H9 (cell line): ENCODE measurements at regions not wholly inside any gene's neighbourhood (a gene's known extent, or its start where the extent isn't known, plus 50 kb on each side); places are given as distances from the start of the nearest gene placed in this dataset.

Experiments used
- DNase-seq: peaks from one replicate; pipeline ENCODE4 v3.0.0-alpha.2; 2017
- H2AFZ ChIP-seq: one replicate; pipeline ENCODE4 v1.6.1; 2013; ENCODE audit warnings: mild to moderate bottlenecking, low read length, control low read depth, moderate library complexity
- H2AK5ac ChIP-seq: 2 replicates; pipeline ENCODE4 v1.6.1; 2013; ENCODE audit warnings: low read length, control low read depth, mixed read lengths; ENCODE audit not compliant: insufficient read length
- H2BK120ac ChIP-seq: one replicate; pipeline ENCODE4 v1.6.1; 2013; ENCODE audit warnings: low read depth, mild to moderate bottlenecking, low read length, control low read depth, inconsistent platforms; ENCODE audit not compliant: poor library complexity, severe bottlenecking
- H2BK12ac ChIP-seq: 2 replicates; pipeline ENCODE4 v1.6.1; 2013; ENCODE audit warnings: low read length, control low read depth, mixed read lengths, low read depth; ENCODE audit not compliant: insufficient read length
- H2BK15ac ChIP-seq: 2 replicates; pipeline ENCODE4 v1.6.1; 2013; ENCODE audit warnings: low read depth, low read length, control low read depth
- H2BK20ac ChIP-seq: one replicate; pipeline ENCODE4 v1.6.1; 2013; ENCODE audit warnings: low read depth, mild to moderate bottlenecking, low read length, control low read depth, inconsistent platforms; ENCODE audit not compliant: poor library complexity, severe bottlenecking
- H2BK5ac ChIP-seq: 2 replicates; pipeline ENCODE4 v1.6.1; 2013; ENCODE audit warnings: low read length, control low read depth, mixed read lengths; ENCODE audit not compliant: insufficient read length
- H3K14ac ChIP-seq: 2 replicates; pipeline ENCODE4 v1.6.1; 2013; ENCODE audit warnings: low read length, control low read depth; ENCODE audit not compliant: insufficient read depth
- H3K18ac ChIP-seq: 2 replicates; pipeline ENCODE4 v1.6.1; 2013; ENCODE audit warnings: low read depth, mild to moderate bottlenecking, mixed read lengths, low read length, control low read depth; ENCODE audit not compliant: insufficient read length
- H3K23ac ChIP-seq: 2 replicates; pipeline ENCODE4 v1.6.1; 2013; ENCODE audit warnings: low read length, control low read depth, mixed read lengths, low read depth; ENCODE audit not compliant: insufficient read length
- H3K23me2 ChIP-seq: 2 replicates; pipeline ENCODE4 v1.6.1; 2013; ENCODE audit warnings: low read depth, mild to moderate bottlenecking, mixed read lengths, low read length, control low read depth; ENCODE audit not compliant: insufficient read length, poor library complexity, severe bottlenecking
- H3K27ac ChIP-seq: 2 replicates; pipeline ENCODE4 v1.5.1; 2013; ENCODE audit warnings: low read length, control low read depth, mixed read lengths, low read depth; ENCODE audit not compliant: insufficient read length
- H3K27me3 ChIP-seq: 2 replicates; pipeline ENCODE4 v1.6.1; 2013; ENCODE audit warnings: low read length, control low read depth, inconsistent platforms; ENCODE audit not compliant: insufficient read depth
- H3K4ac ChIP-seq: 2 replicates; pipeline ENCODE4 v1.6.1; 2013; ENCODE audit warnings: low read depth, mild to moderate bottlenecking, control low read depth, inconsistent platforms, low read length, moderate library complexity
- H3K4me1 ChIP-seq: 2 replicates; pipeline ENCODE4 v1.6.1; 2013; ENCODE audit warnings: low read length, control low read depth, inconsistent platforms; ENCODE audit not compliant: insufficient read depth
- H3K4me2 ChIP-seq: 2 replicates; pipeline ENCODE4 v1.6.1; 2013; ENCODE audit warnings: low read length, control low read depth, mixed read lengths; ENCODE audit not compliant: insufficient read length, insufficient read depth
- H3K56ac ChIP-seq: 2 replicates; pipeline ENCODE4 v1.6.1; 2013; ENCODE audit warnings: low read depth, mild to moderate bottlenecking, mixed read lengths, low read length, control low read depth; ENCODE audit not compliant: insufficient read length
- H3K79me1 ChIP-seq: 2 replicates; pipeline ENCODE4 v1.6.1; 2013; ENCODE audit warnings: low read depth, mild to moderate bottlenecking, moderate library complexity, low read length, control low read depth, inconsistent platforms; ENCODE audit not compliant: insufficient read depth, poor library complexity, severe bottlenecking
- H3K79me2 ChIP-seq: 2 replicates; pipeline ENCODE4 v1.6.1; 2013; ENCODE audit warnings: low read length, control low read depth, inconsistent platforms; ENCODE audit not compliant: insufficient read depth
- H3K9ac ChIP-seq: 2 replicates; pipeline ENCODE4 v1.6.1; 2013; ENCODE audit warnings: low read length, control low read depth, mixed read lengths; ENCODE audit not compliant: insufficient read length; ENCODE audit errors: extremely low read depth
- H3K9me3 ChIP-seq: one replicate; pipeline ENCODE4 v1.6.1; 2013; ENCODE audit warnings: low read depth, low read length, inconsistent platforms; ENCODE audit not compliant: control insufficient read depth
- H3T11ph ChIP-seq: one replicate; pipeline ENCODE4 v1.6.1; 2013; ENCODE audit warnings: mild to moderate bottlenecking, low read length, control low read depth, inconsistent platforms
- H4K20me1 ChIP-seq: one replicate; pipeline ENCODE4 v1.6.1; 2013; ENCODE audit not compliant: control insufficient read depth, insufficient read length, insufficient read depth
- H4K5ac ChIP-seq: 2 replicates; pipeline ENCODE4 v1.6.1; 2013; ENCODE audit warnings: low read depth, mild to moderate bottlenecking, mixed read lengths, low read length, control low read depth; ENCODE audit not compliant: insufficient read length
- H4K8ac ChIP-seq: replicated peaks from 2 replicates; pipeline ENCODE4 v1.6.1; 2013; ENCODE audit warnings: low read length, control low read depth, mixed read lengths, low read depth; ENCODE audit not compliant: insufficient read length
- H4K91ac ChIP-seq: 2 replicates; pipeline ENCODE4 v1.6.1; 2013; ENCODE audit warnings: low read depth, mild to moderate bottlenecking, moderate library complexity, mixed read lengths, low read length, control low read depth; ENCODE audit not compliant: insufficient read length
- H3K27ac Mint-ChIP-seq, 3 experiments: 2 replicates in 2 of 3; 3 replicates in 1 of 3; pipeline ENCODE4 v1.8.0; 2020 to 2021; ENCODE audit warnings: mixed read lengths in 3 of 3, mild to moderate bottlenecking in 1 of 3, moderate library complexity in 1 of 3
- H3K27me3 Mint-ChIP-seq: 2 replicates; pipeline ENCODE4 v1.8.0; 2021; ENCODE audit warnings: low read depth, mild to moderate bottlenecking, moderate library complexity, mixed read lengths
- H3K36me3 Mint-ChIP-seq, 3 experiments: 2 replicates in 2 of 3; 3 replicates in 1 of 3; pipeline ENCODE4 v1.8.0; 2020 to 2021; ENCODE audit warnings: low read depth in 3 of 3, mixed read lengths in 3 of 3; ENCODE audit not compliant: insufficient read depth in 1 of 3
- H3K4me1 Mint-ChIP-seq, 2 experiments: 2 replicates each; pipeline ENCODE4 v1.8.0; 2020; ENCODE audit warnings: mixed read lengths in 2 of 2
- H3K4me3 Mint-ChIP-seq, 2 experiments: 2 replicates in 1 of 2; 3 replicates in 1 of 2; pipeline ENCODE4 v1.8.0; 2020 to 2021; ENCODE audit warnings: mild to moderate bottlenecking in 2 of 2, mixed read lengths in 2 of 2, moderate library complexity in 1 of 2
- H3K9me3 Mint-ChIP-seq, 2 experiments: 2 replicates in 1 of 2; 3 replicates in 1 of 2; pipeline ENCODE4 v1.8.0; 2020; ENCODE audit warnings: mild to moderate bottlenecking in 2 of 2, mixed read lengths in 2 of 2, moderate library complexity in 1 of 2
- CTCF ChIP-seq: fragments of 200-600 bp; sonication (generic); conservative IDR thresholded peaks from 3 replicates; pipeline ENCODE4 v1.8.0; 2021; ENCODE audit warnings: antibody characterized with exemption, mild to moderate bottlenecking
- WGBS: extraction: QIAGEN DNeasy Blood & Tissue Kit; methylation state at CpG from one replicate; pipeline ENCODE4 v1.1.7; 2013; ENCODE audit warnings: missing lambda C conversion rate, low lambda C conversion rate, mixed read lengths; ENCODE audit not compliant: insufficient read length; ENCODE audit errors: extremely low coverage; 5-methylcytosine and 5-hydroxymethylcytosine counted together

GRCh38 chr16:73923951-73924350 lies 372.7 kb upstream of the PSMD7 start:
- no peak overlapping the region for H2BK15ac ChIP-seq
- H2BK12ac ChIP-seq, result no peak overlapping the region
- no peak overlapping the region for H2BK5ac ChIP-seq
- no peak overlapping the region for H2AK5ac ChIP-seq
- H3K4me2 ChIP-seq, result no peak overlapping the region
- H3K4me1 ChIP-seq, result no peaks in the 10 kb centered on the region
- H3K9me3 ChIP-seq, result no peaks in the 10 kb centered on the region
- H4K20me1 ChIP-seq, result no peaks in the 10 kb centered on the region
- H4K91ac ChIP-seq, result no peak overlapping the region
- H3K4me1 Mint-ChIP-seq, result no peaks in the 10 kb centered on the region
- H3K18ac ChIP-seq, result no peak overlapping the region
- H3K27me3 ChIP-seq, result no peaks in the 10 kb centered on the region
- H2BK120ac ChIP-seq, result no peak overlapping the region
- H3K23me2 ChIP-seq, result no peaks in the 10 kb centered on the region
- peaks cover 4 to 14% (median 4%) of the 10 kb centered on the region in 3 experiments; a peak in 5 of 7 replicates for H3K36me3 Mint-ChIP-seq
- H3K27ac ChIP-seq, result no peak overlapping the region
- no peak overlapping the region for H3K23ac ChIP-seq
- H2AFZ ChIP-seq, result no peak overlapping the region
- no peak overlapping the region for H3K4ac ChIP-seq
- no peak overlapping the region for H4K5ac ChIP-seq
- no peak overlapping the region for H3K27ac Mint-ChIP-seq
- H3K56ac ChIP-seq, result no peak overlapping the region
- no peak for DNase-seq
- no peak overlapping the region for H3K14ac ChIP-seq
- no peak overlapping the region for H3K4me3 Mint-ChIP-seq
- no peak overlapping the region for H4K8ac ChIP-seq
- no peak overlapping the region for H2BK20ac ChIP-seq
- H3K27me3 Mint-ChIP-seq, result no peaks in the 10 kb centered on the region
- H3T11ph ChIP-seq, result no peak overlapping the region
- no peak overlapping the region for H3K9ac ChIP-seq
- no peaks in the 10 kb centered on the region for H3K79me1 ChIP-seq
- H3K9me3 Mint-ChIP-seq, result peaks cover 16 to 17% of the 10 kb centered on the region in 2 experiments
- no peak for TF ChIP-seq CTCF
- H3K79me2 ChIP-seq, result no peaks in the 10 kb centered on the region
- no CpG with 5 or more reads among the region's 3 CpGs for WGBS
